SKM-1 (cell line): ENCODE measurements at regions not wholly inside any gene's neighbourhood (a gene's known extent, or its start where the extent isn't known, plus 50 kb on each side); places are given as distances from the start of the nearest gene placed in this dataset.

ENCODE experiments used
- DNase-seq: peaks from one replicate; lab custom pipeline; 2025; ENCODE audit not compliant: unreplicated experiment; lab: John Stamatoyannopoulos, UW

DNA sequence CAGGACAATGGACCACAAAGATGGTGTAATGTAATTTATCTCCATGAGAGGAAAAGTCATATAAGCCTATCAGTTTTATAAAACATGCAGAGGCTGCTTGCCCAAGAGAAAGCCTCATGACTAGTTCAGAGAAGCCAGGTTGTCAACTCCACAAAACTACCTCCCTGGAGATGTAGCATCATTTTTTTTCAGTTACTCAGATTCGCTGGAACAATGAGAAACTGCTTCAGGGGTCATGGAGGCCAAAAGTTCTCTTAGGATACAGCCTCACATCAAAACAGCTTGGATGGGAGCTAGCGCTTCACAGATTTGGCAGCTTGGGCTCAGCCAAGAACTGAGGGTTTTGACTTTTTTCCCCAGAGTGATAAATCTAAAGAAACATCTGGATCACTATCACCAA is 263.5 kb downstream of the INSIG2 start:
- no peak for DNase-seq

DNA sequence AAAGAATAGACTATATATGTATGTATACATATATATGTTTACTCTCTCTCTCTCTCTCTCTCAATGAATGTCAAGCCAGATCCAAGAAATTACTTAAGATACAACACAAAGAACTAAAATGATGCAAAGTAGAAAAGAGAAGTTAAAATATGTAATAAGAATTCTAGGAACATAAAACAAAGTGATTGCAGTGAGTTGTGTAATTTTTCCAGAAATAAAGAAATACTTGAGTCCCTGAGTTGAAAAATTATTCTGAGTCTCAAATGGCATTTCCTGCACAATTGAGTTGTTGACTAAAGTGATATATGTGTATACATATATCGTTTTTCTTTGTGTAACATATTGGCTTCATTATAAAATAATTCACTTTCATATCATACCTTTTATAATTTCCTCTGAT is 262.4 kb downstream of the INSIG2 start:
- DNase-seq = no peak

DNA sequence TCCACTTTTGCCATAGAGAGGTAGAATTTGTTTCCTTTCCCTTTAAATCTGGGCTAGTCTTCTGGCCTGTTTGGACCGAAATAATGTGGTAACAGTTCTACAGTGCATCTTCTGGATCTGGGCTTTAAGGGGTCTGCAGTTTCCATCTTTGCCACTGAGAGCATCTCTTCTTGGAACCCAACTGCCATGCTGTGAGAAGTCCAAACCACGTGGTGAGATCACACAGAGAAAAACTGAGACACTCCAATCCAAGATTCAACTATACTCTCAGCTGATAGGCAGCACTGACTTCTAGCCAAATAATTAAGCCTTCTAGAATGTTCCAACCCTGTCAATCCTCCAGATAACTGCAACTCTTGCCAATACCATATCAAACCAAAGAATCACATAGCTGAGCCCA is 261.1 kb downstream of the INSIG2 start:
- no peak for DNase-seq

DNA sequence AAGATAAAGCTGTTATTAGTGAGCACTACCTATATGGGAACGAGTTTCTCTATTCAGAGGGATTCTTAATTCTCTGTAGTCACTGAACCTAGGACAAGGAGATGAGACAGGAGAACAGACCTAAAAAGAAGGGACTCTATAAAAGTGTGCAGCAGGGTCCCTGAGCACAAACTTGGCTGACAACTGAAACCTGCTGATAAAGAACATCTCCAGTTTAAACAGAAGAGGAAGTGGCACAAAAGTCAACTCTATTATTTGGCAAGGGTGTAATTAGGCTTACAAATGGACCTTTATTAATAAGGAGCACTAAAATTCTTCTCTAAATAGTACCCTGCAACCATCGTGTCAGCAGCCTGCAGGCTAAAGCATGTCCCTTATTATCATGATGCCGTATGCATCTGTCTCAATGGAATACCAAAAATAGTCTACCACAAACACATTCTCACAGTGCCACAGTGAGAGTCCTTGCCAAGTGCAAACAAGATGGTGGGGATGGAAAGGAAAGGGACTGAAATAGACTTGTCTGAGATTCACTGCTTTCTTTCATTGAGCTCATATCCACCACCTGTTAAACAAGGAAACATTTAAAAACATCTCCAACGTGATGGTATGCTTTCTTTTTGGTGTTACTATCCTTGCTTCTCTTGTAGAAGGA is 260.2 kb downstream of the INSIG2 start:
- DNase-seq = no peak

DNA sequence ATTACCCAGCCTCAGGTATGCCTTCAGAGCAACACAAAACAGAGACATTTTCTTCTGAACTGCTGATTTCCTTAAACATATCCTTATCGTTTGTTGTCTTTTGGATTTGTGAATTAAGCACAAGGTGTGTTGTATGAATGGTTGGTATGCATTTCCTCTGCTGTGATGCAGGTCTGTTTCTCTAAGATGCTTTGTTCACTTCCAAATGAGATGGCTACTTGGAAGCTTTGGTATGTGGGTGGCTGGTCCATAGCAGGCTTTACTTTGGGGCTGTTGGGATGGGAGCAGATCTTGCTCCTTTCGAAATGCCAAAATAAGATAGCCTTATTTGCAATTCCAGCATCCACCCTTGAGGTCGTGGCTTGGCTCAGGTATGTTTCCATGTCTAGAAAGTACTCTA is 257.2 kb downstream of the INSIG2 start:
- DNase-seq = no peak

DNA sequence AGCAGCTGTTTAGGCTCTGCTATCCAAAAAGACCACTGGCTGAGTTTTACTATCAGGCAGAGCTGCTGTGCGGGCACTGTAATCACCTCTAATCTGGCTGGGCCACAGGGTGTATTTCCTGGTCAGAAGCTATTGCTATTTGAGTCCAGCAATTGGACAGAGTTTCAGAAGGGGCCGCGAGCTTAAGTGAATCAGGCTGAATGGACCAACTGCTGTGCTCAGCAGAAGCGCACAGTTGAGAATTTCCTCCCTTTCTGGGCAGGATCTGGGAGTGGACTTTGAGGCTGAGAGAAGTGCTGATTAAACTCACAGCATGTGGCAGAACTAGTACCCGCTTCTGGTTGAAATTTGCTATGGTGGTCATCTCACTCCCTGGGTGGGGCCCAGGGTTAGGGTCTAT is 251.8 kb downstream of the INSIG2 start:
- DNase-seq = no peak

DNA sequence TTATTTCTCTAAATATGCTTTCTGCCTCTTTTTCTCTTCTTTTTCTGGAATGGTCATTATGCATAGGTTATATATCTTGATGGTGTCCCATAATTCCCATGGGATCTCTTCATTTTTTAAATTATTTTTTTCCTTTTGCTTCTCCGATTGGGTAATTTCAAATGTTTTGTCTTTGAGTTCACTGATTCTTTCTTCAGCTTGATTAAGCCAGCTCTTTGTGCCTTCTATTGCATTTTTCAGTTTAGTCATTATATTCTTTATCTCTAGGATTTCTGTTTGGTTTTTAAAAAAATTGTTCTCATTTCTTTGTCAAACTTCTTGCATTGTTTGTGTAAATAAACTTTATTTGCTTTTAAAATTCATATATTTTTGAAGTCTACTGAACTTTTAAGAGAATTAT is 251.1 kb downstream of the INSIG2 start:
- no peak for DNase-seq

DNA sequence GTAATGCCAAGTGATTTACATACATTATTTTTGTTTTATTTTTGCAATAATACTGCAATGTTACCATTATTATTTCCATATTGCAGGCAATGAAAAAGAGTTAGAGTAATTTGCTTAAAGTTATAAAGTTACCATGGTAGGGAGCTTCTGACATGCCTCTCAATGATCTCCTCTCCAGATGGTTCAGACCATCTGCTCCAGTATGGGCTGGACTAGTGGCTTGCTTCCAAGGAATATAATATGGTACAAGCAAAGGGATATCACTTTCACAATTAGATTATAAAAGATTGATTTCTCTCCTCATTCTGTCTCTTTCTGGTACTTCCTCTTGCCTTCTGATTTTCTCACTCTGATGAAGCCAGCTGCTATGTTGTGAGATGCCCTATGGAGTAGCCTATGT is 245.4 kb downstream of the INSIG2 start:
- no peak for DNase-seq

DNA sequence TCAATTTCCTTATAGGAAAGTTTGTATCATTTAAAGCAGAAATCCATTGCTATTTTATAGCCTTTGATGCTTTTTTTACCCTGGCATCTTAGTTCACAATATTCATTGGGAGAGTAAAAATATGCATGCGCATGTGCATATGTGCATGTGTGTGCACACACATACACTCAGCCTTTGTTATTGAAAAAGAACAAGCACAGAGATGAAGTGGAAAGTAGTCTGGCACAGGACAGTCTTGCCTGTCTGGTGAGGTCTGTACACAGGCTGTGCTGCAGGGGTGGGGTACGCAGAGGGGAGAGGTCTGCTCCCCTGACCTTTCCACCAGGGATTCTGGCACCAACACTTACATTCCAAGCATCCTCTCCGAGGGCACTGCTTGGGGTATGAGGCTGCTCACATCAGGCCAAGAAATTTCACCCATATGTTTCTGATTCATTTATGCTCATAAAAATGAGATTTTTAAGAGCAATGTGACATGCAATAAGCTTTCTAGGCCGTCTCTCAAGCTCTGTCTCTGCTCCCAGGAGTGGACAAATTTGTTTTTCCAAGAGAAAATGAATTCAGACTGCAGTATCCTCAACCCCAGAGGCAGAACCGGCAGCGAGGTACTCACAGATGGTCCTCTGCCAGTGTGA is 237.2 kb downstream of the INSIG2 start:
- no peak for DNase-seq

DNA sequence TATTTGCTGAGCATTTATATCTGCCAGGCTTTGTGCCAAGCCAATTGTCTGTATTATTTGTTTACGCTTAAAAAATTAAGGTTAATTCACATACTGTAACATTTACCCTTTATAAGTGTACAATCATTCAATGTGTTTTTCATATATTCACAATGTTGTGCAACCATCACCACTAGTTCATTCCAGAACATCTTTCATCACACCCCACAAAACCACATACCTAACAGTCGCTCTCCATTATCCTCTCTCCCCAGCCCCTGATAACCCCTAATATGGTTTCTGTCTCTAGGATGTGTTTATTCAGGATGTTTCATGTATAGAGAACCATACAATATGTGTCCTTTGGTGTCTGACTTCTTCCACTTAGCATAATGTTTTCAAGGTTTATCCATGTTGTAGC is 234.1 kb downstream of the INSIG2 start:
- DNase-seq = no peak

DNA sequence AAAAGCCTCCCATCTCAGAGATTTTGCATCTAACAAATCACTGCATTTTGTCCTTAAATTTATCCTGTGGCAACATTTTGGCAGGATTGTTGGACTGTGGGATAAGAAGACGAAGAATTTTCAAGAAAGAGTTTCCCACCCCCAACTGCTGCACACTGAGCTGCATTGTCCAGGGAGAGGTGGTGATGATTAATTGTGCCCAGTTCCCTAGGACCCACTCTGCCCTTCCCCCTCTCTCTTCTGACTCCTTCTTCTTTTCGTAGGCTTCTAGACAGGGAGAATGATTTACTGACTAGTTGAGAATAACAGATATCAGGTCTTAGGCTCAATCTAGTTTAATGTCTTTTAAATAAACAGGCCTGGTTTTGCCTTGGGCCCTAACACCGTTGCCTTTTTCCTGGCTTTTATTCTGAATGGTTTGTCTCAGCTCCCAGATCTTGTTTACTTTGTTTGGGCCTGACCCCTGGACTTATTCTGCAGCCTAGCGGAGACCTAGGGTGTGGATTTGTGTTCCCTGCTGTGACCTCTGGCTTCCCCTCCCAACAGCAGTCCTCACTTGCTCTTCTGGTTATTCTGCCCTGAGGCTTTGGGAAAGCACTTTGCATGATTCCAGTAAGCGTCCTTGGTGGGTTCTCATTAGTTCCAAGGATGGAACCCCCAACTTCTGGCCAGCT is 233.3 kb downstream of the INSIG2 start:
- DNase-seq = no peak

DNA sequence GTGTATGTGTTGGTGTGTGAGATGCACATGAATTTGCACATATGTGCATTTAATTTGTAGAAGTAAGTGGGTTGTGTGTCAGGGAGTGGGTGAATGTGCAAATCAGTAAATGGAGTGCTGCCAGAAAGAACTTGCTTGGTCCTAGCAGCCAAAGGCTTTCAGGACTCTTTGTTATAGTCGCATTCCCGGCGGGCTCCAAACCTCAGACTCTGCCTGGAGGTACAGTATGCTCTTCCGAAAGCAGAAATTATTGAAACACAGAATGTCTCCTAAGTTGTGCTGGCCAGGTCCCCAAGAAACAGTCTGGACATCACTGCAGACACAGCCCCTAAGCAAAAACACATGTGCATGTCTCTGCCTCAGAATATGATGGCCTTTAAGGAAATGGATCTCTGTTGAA is 232.4 kb downstream of the INSIG2 start:
- DNase-seq = no peak

DNA sequence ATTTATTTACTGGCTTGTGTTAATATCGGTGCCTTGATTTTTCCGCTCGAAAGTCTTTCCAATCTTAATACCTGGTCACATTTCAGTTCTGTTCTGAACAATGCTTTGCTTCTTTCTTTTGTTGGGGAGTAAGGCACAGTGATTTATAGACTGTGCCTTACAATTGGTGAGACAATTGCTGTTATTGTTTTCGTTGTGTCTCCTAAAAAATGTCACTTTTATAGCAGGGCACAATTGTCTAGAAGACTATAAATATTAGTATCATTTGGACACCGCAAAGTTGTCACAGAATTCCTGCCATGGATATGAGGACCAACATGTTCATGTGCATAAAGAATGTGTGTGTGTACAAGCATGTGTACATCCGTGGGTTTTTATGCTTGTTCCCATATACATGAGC is 231.9 kb downstream of the INSIG2 start:
- no peak for DNase-seq

DNA sequence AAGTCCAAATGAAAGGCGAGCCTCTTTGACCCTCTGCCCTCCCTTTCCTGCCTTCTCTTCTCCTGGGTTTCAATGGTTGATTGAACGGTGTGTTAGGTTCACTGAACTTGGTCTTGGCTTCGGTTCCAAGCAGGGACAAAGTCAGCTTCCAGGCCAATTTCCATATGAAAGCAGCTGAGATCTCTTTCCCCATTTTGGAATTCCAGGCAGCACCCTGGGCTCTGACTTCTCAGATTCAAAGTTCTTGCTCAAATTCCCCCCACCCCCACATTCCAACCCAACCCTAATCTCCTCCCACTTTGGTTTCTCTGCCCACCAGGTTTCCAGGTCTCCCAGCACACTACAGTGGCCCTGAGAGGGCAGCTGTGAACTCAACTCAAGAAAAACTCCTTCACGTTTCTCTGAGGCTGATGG is 231.0 kb downstream of the INSIG2 start:
- no peak for DNase-seq

DNA sequence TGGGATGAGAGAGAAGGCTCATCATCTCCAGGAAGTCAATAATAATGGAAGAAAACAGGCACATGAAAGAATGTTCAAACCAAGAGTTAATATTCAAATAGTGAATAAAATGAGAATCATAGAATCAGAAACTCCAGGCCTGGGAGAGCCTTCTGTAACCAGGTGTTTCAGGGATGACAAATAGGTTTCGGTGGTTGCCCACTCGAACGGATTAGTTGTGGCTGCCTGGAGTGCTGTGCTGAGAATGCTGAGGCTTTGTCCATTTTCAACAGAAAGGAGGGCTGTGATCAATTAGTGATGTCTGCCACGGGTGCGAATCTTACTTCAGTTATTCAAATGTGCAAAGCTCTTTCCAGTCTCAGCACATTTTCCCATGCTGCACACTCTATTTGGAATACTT is 227.3 kb downstream of the INSIG2 start:
- DNase-seq = no peak

DNA sequence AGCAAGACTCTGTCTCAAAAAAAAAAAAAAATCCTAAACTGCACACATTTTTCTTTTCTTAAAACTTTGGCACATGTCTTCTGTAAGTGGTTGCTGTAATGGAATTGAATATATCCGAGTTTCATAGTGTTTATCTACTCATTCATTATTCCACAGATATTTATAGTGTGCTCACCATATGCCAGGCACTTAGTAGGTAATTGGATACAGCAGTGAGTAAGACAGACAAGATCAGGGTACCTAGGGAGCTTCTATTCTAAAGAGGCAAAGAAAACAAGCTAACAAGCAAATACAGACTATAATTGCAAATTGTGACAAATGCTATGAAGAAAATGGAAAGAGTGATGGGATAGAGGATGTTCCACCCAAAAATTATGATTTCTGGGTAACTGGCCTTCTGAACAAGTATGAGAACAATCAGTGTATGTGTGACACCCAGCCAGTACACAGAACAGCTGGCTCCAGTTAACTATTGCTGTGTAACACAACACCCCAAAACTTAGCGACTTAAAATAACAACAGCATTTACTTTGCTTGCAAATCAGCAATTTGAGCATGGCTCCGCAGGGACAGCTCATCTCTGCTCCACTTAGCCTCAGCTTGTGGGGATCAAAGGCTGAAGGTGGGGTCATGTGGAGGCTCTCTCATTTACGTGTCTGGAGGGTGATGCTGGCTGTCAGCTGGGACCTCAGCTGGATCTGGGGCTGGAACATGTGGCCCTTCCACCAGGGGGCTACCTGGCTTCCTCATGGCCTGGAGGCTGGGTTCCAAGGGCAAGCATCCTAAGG is 224.9 kb downstream of the INSIG2 start:
- DNase-seq = no peak

DNA sequence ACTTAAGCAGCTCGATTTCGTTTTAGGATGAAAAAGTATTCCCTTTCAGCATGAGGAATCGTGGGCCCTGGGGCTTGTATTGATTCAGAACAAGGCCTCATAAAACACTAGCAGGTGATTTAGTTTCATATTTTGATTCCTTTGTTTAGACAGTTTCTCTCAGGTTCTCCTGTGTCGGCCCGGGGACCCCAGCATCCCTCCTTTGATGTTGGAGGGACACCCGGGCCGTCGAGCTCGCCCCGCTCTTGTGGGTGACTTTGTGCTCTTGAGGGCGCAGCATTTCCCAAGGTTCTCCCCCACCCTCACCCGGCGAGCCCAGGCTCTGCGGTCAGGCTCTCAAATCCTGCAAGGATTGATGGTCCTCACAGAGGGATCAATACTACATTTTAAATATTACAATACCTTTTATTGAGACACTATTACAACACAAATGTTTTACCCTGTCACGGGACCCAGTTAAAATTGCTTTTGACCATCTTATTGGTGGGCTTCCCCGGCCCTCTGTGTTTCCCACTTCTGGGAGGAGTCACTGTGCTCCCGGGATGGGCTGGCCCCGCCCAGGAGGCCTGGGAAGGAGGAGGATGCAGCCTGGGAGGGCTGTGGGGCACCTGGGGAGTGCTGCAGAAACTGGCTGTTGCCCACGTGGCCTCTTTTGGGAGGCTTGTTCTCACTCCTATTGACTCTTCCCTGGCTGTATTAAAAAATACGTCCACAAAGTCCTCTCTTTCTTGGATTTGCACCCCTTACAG is 222.6 kb downstream of the INSIG2 start:
- no peak for DNase-seq

DNA sequence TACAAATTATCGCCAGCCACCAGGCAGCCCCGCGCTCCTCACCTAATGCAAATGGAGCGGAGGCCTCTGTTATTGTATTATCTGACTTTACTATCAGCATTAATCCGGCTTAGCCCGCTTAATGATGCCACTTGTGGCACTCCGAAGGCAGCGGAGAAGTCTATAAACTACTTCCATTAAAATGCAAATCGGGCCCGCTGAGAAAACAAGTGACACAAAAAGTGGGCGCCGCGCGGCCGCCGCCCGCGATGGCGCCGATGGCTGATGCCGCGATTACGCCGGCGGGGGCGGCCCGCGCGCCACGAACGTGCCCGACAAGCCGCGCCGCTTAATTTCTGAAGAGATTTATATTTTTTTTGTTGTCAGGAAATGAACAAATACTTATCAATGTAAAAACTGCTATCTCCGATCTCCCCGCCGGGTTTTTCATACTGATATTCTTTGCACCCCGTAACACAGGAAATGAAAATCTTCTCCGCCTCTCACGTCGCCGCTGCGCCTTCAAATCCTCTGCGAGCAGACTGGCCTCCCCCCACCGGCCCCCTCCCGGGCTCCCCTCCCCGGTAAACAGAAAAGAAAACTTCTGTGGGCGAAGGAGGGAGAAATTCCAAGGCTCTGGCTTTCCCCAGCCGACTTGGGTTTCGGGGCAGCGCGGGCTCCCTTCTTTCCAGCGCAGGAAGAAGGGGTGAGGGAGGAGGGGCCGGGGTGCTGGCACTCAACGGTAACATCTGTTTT is 221.8 kb downstream of the INSIG2 start:
- DNase-seq = no peak

DNA sequence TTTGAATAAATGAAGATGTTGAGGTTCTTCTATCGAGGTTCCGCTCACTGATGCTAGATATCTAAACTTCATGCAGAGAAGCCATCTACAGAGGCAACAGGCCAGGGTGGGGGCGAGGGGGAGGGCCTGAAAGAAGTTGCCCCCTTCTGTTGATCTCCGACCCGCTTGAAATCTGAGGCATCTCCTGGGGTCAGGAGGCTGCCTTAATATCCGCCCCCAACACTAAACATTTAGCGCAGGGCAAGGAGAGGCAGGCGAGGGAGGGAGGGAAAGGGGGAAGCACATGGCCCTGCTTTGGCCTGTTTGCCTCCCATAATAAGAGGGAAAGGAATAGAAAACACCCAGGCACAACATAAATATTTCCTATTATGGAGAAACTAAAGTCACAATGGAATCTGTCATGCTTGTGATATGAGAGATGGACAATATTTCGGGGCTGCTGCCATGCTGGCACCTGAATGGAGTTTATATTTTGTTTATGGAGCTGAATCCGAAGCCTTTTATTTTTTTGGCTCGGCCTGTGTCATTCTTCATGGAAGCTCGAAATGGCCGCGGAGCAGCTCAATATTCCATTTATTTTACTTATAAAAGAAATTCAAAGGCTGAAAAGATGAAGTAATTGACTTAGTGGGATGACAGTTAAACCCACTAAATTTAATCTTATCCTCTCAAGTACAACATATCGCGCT is 221.1 kb downstream of the INSIG2 start:
- no peak for DNase-seq

DNA sequence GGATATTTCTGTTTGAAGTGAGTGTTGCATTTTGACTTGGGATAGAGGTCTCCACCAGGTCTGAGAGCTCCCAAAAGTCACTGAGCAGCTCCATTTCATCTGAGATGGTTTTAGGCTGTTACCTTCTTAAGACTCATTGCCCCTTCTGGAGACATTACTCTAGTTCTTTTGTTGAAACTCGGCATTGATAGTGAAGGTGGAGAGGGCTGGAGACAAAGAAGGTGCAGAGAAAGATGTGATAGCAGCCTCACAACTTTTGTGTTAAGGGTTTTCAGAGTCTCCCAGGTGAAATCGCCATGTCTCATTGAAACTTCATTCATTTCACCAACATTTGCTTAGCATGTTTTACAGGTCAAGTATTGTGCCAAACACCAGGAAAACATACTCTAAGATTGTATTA is 219.6 kb downstream of the INSIG2 start:
- no peak for DNase-seq
